NT2/D1 (cell line): ENCODE measurements at regions not wholly inside any gene's neighbourhood (a gene's known extent, or its start where the extent isn't known, plus 50 kb on each side); places are given as distances from the start of the nearest gene placed in this dataset.

Source experiments
- DNase-seq: peaks from one replicate; pipeline ENCODE4 v3.0.0-alpha.2; 2011; ENCODE audit warnings: low read depth, low spot score
- H3K27me3 ChIP-seq: 2 replicates; pipeline ENCODE4 v1.6.0; 2011; ENCODE audit warnings: mild to moderate bottlenecking; ENCODE audit not compliant: insufficient read length, insufficient read depth
- H3K36me3 ChIP-seq: 2 replicates; pipeline ENCODE4 v1.6.1; 2011; ENCODE audit warnings: mild to moderate bottlenecking, low read length, mixed read lengths; ENCODE audit not compliant: insufficient read depth, insufficient read length
- H3K4me1 ChIP-seq: 2 replicates; pipeline ENCODE4 v1.5.1; 2011; ENCODE audit not compliant: insufficient read depth, insufficient read length
- H3K4me3 ChIP-seq: 2 replicates; pipeline ENCODE4 v1.5.1; 2011; ENCODE audit warnings: low read depth; ENCODE audit not compliant: insufficient read length
- H3K9ac ChIP-seq: 2 replicates; pipeline ENCODE4 v1.6.0; 2011; ENCODE audit warnings: low read depth; ENCODE audit not compliant: insufficient read length
- H3K9me3 ChIP-seq: 2 replicates; pipeline ENCODE4 v1.5.1; 2011; ENCODE audit warnings: mild to moderate bottlenecking, low read length; ENCODE audit not compliant: insufficient read depth
- SUZ12 ChIP-seq: IDR thresholded peaks from 2 replicates; pipeline ENCODE4 v1.6.1; 2011; ENCODE audit not compliant: insufficient read length, insufficient read depth; ENCODE audit errors: extremely low read depth
- YY1 ChIP-seq: IDR thresholded peaks from 2 replicates; pipeline ENCODE4 v1.6.1; 2011; ENCODE audit not compliant: insufficient read length, insufficient read depth
- ZNF274 ChIP-seq: IDR thresholded peaks from 2 replicates; pipeline ENCODE4 v1.6.1; 2011; ENCODE audit warnings: mild to moderate bottlenecking, low read depth, low read length

DNA sequence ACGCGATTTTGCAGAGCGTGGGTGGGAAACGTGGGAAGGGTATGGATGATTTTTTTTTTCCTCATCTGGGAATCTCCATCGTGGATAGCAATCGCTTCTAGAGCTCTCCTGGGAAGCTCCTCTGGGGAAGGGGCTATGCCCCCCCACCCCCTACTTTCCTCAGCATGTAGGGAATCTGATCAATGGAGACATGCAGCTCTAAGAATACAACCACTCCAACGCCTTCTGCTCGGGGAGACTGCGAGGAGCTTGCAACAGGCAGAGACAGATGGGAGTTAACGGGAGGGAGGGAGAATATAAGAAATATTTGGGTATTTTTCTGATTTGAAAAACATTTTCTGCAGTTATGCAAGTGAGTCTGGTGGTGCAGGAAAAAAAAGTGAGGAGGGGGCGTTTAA, 104.6 kb upstream of the HSD17B12 start:
- Histone ChIP-seq H3K27me3 (peaks cover 97% of the 10 kb centered on the region), H3K9ac (no peak overlapping the region), H3K4me3 (peak overlapping the region; percentile 53)

DNA sequence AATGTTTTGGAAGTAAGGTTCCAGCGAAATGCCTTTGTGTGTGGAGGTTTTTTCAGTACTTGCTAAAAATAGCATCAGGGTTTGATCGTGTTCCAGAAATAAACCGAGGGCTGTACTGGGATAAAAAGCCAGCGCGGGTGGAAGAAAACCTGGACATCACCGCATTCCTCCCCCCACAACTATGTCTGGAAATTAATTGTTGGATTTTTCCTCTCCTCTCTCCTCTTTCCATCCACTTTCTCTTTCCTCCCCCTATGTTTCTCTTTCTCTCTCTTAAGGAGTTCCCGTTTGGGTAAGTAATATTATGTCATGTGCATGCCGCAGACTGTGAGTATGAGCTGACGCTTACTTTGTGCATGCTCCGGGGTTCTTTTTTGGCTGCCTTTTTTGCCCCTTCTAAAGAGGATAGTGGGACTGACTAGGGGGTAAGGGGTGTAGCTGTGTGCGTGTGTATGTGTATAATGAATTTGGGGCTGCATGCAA, 104.2 kb upstream of the HSD17B12 start:
- Histone ChIP-seq H3K9me3 (no peaks in the 10 kb centered on the region), H3K27me3 (peaks cover 97% of the 10 kb centered on the region), H3K4me1 (peaks cover 14% of the 10 kb centered on the region), H3K9ac (no peak overlapping the region), H3K4me3 (no peak overlapping the region), H3K36me3 (no peaks in the 10 kb centered on the region)
- no peak for DNase-seq
- TF ChIP-seq ZNF274 (no peak), SUZ12 (no peak), YY1 (no peak)

More for the DNA sequence above, 104.6 kb upstream of the HSD17B12 start:
- Histone ChIP-seq H3K36me3 (no peaks in the 10 kb centered on the region), H3K4me1 (peaks cover 13% of the 10 kb centered on the region), H3K9me3 (no peaks in the 10 kb centered on the region)
- DNase-seq: no peak
- no peak for TF ChIP-seq ZNF274
- TF ChIP-seq SUZ12: no peak
- no peak for TF ChIP-seq YY1

DNA sequence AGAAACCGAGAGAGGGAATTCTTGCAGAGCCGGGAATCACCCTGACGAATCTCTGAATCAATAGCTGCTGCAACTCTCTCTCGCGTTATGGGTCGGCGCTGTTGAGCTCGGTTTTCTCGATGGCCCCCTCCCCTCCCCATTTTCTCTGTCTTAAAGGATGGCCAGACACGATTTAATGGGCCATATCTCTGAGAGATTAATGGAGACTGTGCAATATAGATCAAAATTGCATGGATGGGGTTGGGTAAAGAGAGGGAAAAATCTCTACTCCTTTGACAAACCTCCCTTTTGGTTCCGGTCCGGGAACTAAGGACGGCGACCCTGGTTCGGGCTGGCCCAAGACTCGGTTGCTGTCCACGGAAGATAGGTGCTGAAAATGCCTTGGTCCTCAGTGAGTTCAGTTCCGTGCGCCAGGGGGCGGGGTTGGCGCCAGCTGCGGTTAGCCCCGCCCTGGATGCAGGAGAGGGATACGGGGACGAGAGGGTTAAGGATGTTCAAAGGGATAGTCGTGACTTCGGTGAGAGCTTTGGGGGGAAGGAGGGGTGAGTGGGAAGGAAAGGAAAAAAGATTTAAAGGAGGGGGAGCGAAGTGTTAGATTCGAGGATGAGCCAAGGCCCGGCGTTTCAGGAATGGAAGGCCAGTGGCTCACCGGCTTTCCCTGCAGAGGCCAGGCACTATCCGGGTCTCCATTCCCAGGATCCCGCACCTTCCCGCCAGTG, 103.6 kb upstream of the HSD17B12 start:
- no peaks in the 10 kb centered on the region for H3K9me3 ChIP-seq
- TF ChIP-seq ZNF274 (no peak), YY1 (no peak), SUZ12 (peak; percentile 16)
- H3K4me1 ChIP-seq: peaks cover 18% of the 10 kb centered on the region
- H3K36me3 ChIP-seq: no peaks in the 10 kb centered on the region
- DNase-seq: peak; percentile 84
- H3K4me3 ChIP-seq: no peak overlapping the region
- H3K9ac ChIP-seq: no peak overlapping the region
- H3K27me3 ChIP-seq: peaks cover 97% of the 10 kb centered on the region

DNA sequence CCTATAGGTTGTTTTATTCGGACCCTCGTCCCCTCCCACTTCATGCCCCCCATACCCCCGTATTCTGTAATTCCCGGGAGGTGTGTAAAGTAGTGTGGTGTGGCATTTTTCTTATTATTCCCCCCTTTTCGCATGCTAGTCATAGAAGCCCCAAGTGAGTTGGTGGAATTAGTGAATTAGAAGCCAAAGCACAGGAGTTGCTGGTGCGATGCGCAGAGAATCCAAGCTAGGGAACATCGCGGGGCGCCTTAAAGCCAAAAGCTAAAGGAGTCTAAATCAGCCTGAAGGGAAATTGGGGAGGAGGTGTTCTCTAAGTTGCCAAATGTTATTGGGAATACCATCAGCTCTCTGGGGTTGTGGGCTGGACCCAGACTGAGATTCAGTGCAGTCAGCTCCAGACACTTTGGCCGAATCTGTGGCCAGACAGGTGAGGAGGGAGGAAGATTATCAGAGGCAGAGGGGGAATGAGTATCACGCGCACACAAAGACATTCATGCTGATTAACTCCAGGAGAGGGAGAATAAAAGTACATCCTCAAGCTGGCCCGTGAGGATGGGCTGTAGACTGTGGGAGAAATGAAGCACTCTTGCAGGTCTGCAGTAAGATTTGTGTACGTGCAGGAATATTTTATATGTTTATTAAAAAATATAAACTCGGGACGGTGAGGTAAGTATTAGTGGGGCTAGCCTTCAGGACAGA, 102.8 kb upstream of the HSD17B12 start:
- no peak overlapping the region for H3K9ac ChIP-seq
- H3K27me3 ChIP-seq: peaks cover 97% of the 10 kb centered on the region
- no peaks in the 10 kb centered on the region for H3K9me3 ChIP-seq
- H3K4me3 ChIP-seq: no peak overlapping the region
- DNase-seq: no peak
- peaks cover 23% of the 10 kb centered on the region for H3K4me1 ChIP-seq
- H3K36me3 ChIP-seq: no peaks in the 10 kb centered on the region
- TF ChIP-seq SUZ12 (no peak), YY1 (no peak), ZNF274 (no peak)

DNA sequence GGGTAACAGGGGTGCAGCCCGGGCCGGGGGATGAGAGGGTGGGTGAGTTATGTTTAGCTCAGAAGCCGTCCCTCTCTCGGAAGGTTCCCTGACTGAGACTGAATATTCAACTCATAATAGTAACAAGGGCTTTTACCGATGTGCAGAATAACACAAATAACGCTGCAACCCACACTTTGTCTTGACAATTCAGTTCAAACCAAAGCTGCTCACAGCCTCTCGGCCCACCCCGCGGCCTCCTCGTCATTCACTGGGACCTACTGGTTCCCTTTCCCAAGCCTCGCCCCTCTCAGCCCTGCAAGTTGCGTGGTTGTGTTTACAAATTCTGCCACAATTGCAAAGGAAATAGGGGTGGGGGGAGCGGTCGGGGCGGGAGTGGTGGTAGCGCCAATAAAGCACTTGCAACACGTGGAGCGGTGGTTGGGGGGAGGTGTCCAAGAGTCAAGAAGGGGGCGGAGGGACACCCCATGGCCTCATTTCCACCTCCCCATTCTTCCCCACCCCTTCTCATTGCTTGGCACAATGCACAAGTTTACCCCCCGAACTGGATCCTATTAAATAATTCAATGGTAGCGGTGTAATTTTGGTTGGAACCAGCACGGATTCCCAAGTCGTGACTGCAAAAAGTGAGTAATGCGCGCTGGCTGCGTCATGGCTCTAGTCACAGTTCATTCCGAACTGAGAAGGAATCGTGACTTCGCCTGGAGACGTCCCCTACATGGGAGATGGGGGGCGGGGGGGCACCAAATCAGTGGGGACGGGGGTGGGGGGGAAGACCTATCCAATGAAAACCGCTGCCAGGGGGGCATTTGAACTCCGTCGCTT, 102.0 kb upstream of the HSD17B12 start:
- Histone ChIP-seq H3K27me3 (peaks cover 97% of the 10 kb centered on the region), H3K4me3 (peak overlapping the region; percentile 68), H3K9ac (no peak overlapping the region), H3K36me3 (no peaks in the 10 kb centered on the region), H3K9me3 (no peaks in the 10 kb centered on the region), H3K4me1 (peaks cover 23% of the 10 kb centered on the region)
- no peak for TF ChIP-seq ZNF274
- TF ChIP-seq SUZ12: peak; percentile 77
- DNase-seq: no peak

DNA sequence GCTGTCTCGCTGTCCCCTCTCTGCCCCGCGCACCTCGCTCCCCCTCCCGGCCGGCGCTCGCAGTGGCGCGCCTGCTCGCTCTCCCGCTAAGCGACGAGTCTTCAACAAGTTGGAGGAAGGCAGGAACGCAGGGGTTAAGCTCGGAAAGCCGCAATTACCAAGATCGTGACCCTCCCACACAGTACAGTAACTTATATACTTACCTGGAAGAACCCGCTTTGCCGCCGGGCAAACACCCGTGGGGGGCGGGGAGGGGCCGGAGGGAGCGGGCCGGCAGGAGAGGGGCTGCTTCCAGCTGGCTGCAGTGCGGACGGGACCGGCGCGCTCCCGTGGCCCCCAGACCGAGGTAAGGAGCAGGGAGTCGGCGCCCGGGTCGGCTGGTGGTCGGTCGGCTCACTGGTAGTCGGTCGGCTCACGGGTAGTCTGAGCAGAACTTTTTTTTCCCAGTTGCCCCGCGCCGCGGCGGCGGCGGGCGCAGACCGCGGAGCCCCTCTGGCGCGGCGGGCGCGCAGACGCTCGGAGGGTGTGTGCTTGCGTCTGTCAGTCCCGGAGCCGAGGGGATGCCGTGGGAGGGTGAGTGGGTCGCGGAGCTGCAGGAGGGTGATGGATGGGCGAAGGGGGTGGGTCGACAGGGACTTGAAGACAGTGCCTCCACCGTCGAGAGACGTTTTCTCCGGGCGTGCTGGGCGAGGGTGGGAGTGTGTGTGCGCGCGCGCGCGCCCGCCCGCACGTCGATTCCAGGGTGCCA, 101.2 kb upstream of the HSD17B12 start:
- no peaks in the 10 kb centered on the region for H3K36me3 ChIP-seq
- TF ChIP-seq ZNF274: no peak
- TF ChIP-seq YY1: no peak
- TF ChIP-seq SUZ12: no peak
- peak overlapping the region; percentile 76 for H3K9ac ChIP-seq
- no peak for DNase-seq
- no peaks in the 10 kb centered on the region for H3K9me3 ChIP-seq
- H3K27me3 ChIP-seq: peaks cover 97% of the 10 kb centered on the region
- peaks cover 23% of the 10 kb centered on the region for H3K4me1 ChIP-seq
- peak overlapping the region; percentile 68 for H3K4me3 ChIP-seq

DNA sequence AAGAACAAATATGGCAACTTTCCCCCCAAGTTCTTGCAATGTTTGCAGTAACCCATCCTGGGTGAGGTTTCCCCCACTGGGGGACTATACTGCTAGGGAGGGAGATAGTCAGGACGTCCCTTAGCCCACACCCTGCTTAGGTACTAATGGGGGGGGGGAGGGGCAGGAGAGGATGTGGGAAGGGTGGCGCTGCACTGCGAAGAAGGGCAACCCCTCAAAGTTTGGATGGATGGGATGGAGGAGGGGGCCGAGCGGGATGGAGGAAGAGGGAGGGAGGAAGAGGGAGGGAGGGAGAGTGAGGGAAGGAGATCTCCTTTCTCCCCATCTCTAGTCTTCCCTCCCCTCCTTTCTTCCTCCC, 100.6 kb upstream of the HSD17B12 start:
- Histone ChIP-seq H3K4me3 (peak overlapping the region; percentile 68), H3K36me3 (no peaks in the 10 kb centered on the region), H3K9ac (peak overlapping the region; percentile 76), H3K27me3 (peaks cover 97% of the 10 kb centered on the region), H3K9me3 (no peaks in the 10 kb centered on the region), H3K4me1 (peaks cover 20% of the 10 kb centered on the region)
- DNase-seq: no peak
- TF ChIP-seq ZNF274 (no peak), SUZ12 (no peak), YY1 (no peak)
